HUDEP-2 (cell line): ENCODE measurements at regions not wholly inside any gene's neighbourhood (a gene's known extent, or its start where the extent isn't known, plus 50 kb on each side); places are given as distances from the start of the nearest gene placed in this dataset.
"Not testable (repeated sequence)": the region's sequence is repeated elsewhere in the genome, so short reads cannot be mapped to it uniquely, and the experiment has no call there.

ENCODE experiments used
- DNase-seq, 76 experiments: peaks; one replicate each; lab custom pipeline; 2025; ENCODE audit not compliant: unreplicated experiment in 76 of 76; lab: John Stamatoyannopoulos, UW

DNA sequence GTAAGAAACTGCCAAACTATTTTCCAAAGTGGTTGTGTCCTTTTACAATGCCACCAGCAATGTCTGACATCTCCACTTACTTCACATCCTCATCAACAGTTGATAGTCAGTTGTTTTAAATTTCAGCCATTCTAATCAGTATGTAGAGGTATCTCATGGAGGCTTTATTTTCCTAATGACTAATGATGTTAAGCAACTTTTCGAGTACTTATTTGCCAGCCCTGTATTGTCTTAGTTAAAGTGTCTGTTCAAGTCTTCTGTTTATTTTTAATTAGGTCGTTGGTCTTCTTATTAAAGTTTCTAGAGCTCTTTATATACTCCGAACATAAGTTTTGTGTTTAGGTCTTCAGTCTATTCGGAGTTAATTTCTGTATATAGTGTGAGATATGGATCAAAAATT is 54.9 kb upstream of the NBPF12 start:
- not testable (repeated sequence) for DNase-seq

DNA sequence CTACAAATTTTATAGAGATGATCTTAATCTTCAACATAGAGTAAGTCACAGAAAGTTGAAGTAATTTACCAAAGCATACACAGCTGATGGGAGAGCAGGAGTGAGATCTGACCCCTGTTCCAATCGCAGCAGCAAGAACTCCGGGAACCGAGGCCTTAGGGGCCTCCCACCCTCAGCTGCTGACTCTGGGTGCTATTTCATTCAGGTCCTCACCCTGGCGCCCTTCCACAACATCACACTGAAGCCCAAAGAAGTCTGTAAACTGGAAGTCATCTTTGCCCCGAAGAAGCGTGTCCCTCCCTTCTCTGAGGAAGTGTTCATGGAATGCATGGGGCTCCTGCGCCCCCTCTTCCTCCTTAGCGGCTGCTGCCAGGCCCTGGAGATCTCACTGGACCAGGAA is 57.0 kb upstream of the NBPF12 start:
- DNase-seq, result not testable (repeated sequence)

DNA sequence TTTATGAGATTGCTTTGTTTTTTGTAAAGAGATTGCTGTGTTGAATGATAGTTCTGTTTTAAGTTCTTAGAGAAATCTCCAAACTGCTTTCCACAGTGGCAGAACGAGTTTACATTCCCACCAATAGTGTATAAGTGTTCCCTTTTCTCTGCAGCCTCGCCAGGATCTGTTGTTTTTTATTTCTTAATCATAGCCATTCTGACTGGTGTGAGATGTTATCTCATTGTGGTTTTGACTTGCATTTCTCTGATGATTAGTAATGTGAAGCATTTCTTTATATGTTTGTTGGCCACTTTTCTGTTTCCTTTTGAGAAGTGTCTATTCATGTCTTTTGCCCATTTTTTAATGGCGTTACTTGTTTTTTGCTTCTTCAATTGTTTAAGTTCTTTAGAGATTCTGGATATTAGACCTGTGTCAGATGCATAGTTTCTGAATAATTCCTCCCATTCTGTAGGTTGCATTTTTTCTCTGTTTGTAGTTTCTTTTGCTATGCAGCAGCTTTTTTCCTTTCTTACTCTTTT is 74.3 kb upstream of the NBPF12 start:
- DNase-seq, result not testable (repeated sequence)

DNA sequence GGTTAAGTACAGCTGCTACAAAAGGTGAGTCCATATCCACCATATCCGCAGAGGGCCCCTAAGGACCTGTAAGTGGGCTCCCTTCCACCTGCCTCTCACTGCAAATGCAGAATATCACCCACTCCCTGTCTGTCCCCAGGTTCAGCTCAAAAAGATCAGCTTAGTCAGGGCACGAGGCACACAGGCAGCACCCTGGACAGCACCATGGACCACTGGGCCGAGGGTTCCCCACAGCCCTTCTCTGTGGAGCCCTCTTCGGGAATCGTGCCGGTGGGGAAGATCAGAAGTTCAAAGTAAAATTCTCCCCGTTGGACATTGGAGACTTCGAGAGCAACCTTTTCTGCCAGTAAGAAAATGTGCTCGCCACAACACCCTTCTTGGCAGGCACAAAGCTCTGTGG is 85.0 kb upstream of the NBPF12 start:
- not testable (repeated sequence) for DNase-seq

DNA sequence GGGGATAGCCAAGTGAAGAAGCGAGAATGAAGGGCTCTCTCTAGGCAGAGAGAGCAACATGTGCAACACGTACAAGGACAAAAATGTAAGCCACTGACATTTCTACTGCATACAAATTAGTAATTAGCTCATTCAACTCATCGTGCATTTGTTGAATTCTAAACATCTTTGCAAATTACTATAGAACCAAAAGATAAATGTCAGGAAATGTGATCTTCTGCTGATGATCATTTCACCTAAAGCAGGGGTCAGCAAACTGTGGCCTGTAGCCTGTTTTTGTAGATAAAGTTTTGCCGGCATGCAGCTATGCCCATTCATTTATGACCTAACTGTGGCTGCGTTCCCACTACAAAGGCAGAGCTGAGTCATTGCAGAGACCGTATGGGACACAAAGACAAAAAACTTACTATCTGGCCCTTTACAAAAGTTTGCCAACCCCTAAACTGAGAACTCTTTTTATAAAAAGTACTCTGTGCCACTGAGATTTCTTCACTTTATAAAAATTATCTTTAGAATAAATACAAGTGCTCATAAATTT is 87.7 kb upstream of the NBPF12 start:
- DNase-seq, result not testable (repeated sequence)

DNA sequence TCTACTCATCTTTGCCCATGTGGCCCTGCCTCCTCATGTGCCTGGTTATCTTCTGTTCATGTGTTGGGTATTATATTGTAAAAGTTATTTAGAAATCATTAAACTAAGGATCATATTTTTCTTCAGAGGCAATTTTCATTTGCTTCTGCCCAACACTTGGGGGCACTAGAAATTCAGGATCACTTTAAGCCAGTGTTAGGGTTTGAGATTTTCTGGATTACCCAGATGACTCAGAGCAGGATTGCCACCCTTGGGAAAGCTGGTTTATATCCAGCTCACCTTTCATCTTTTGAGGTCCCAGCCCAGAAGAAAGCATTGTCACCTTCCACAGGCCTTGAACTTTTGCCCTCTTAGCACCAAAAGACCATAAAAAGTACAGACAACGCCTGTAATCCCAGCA is 99.4 kb upstream of the NBPF12 start:
- DNase-seq, result not testable (repeated sequence)

DNA sequence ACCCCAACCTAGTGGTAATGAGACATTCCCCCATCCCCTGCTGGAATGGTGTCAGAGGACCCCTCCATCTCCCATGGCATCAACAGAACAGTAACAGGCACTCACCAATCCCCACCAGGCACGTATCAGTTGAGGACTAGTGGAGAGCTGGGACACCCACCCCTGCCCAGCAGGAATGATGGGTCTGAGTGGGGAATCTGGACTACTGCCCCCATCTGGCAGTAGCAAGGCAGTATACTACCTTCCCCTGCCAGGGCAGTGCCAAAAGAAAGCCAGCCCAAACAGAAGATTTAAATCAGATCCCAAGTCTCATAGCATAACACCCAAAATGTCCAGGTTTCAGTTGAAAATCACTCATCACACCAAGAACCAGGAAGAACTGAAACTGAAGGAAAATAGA is 111.2 kb upstream of the NBPF12 start:
- DNase-seq, result not testable (repeated sequence)

DNA sequence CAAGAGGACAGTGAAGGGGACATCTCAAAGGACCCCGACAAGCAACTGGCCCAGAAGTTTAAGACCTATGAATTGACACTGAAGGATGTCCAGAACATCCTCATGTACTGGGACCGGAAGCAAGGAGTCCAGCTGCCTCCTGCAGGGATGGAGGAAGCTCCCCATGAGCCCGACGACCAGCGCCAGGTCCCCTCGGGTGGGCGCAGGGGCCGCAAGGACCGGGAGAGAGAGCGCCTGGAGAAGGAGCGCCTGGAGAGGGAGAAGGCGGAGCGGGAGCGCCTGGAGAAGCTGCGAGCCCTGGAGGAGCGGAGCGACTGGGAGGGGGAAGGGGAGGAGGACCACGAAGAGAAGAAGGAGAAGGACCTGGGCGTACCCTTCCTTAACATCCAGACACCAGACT is 143.9 kb upstream of the NBPF12 start:
- DNase-seq, result not testable (repeated sequence)

DNA sequence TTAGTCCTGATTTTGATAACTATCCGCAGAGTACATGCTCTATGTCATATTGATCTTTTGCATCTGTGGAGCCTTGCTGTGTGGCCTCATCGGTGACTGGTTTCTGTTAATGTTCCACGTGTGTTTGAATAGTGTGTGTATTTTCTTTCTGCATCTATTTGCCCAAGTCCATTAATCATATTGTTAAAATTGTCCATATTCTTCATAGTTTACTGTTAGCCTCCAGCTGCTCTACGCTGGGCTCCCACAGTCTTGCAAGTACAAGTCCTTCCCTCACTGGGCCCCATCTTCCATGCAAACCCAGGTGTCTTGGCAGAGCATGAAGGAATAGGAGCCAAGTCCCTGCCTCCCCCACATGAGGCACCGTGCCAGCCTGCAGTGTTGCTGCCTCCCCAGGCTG is 145.4 kb upstream of the NBPF12 start:
- not testable (repeated sequence) for DNase-seq

DNA sequence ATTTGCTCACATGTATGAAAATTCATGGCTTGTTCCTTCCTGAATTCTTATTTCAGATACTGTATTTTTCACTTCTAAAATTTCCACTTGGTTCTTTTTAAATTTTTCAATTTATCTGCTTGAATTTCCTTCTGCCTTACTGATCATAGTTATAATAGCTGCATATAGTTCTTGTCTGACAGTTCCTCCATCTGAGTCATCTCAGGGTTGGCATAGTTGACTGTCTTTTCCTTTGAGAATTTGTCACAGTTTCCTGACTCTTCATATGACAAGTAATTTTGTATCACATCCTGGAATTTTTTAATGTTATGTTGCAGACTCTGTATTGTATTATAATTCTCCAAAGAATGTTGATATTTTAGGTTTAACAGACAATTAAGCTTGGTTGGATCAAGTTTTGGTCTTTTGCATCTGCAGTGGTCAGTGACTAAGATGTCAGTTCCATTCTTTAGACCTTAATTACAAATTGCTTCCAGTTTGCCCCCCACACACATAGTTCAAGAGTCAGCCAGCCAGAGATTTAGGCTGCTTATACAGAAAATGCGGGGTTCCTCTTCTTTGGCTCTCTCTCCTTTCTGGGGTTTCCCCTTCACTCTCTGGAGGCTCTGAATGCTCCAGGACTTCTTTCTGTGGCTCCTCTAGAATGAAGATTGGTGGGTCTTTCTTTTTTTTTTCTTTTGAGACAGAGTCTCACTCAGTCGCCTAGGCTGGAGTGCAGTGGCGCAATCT is 153.7 kb upstream of the NBPF12 start:
- not testable (repeated sequence) for DNase-seq

DNA sequence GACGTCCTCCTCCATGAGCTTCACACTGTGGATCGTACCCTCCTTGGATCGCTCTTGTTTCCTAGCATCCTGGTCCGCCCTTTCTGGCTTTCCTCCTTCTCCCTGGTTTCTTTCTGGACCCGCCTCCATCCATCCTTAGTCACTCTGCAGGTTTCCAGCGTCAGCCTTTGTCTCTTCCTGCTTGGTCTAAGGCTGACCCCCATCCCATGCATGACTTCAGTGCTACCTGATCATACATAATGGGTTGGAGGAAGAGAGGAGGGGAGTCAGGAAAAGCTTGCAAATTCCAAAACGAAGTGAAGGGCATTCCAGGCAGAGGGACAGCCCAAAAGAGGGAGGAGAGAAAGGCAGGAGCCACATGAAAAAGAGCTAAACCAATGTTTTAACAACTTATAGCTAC is 156.9 kb upstream of the NBPF12 start:
- DNase-seq, result not testable (repeated sequence)

DNA sequence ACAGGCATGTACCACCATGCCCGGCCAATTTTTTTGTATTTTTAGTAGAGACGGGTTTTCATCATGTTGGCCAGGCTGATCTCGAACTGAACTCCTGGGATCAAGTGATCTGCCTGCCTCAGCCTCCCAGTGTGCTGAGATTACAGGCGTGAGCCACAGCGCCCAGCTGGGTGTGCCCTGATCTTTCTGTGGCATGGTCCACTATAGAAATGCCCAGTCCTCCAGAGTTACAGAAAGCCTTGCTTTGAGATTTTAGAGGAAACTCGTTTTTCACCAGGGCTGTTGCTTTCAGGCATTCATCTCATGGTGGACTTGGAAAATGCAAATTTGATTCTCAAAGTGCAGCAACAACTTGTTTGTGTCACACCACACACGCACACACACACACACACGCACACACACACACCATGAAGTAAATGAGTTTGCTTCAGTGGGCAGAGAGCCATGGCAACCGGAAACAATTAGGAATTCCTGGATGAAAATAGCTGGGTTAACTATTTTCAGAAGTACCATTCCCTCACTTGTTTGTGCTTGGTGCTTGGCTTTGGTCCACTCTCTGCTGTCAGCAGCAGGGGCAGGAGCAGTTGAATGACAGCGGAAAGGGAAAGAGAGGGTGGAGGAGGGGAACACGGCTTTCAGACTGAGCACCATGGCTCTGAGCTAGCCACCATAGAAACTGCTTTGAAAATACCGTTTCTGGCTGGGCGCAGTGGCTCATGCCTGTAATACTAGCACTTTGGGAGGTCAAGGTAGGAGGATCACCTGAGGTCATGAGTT is 160.1 kb upstream of the NBPF12 start:
- DNase-seq, result not testable (repeated sequence)

DNA sequence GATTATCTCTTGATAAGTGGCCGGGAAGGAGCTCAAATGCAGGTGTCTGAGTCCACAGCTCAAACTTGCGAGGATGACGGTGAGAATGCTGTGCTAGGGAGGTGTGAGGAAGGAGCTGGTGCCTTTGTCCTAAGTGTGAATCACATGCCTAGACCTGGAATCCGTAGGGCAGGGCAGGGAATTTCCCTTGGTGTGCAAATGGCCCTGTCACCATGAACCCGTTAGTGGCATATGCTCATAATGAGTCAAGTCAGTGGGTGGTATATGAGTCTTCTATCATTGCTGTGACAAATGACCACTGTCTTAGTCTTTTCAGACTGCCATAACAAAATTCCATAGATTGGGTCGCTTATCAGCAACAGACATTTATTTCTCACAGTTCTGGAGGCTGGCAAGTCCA is 163.1 kb upstream of the NBPF12 start:
- not testable (repeated sequence) for DNase-seq

DNA sequence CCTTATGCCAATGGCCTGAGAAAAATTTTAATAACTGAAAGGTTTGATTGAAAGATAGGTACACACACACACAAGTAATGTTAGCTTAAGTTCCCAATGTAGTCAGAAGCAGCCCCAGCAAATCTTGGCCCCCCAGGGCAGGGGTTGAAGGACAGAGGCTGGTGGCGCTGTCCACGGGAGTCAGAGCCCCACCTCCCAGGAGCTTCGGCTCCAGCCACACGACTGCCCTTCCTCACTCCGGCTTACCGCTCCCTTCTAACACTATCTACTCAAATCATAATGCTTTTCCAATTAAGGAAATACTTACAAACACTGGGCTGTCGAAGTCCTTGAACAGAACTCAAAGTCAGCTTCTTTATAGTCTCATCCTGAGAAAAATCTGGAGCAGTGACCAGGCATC is 163.9 kb upstream of the NBPF12 start:
- DNase-seq, result not testable (repeated sequence)

DNA sequence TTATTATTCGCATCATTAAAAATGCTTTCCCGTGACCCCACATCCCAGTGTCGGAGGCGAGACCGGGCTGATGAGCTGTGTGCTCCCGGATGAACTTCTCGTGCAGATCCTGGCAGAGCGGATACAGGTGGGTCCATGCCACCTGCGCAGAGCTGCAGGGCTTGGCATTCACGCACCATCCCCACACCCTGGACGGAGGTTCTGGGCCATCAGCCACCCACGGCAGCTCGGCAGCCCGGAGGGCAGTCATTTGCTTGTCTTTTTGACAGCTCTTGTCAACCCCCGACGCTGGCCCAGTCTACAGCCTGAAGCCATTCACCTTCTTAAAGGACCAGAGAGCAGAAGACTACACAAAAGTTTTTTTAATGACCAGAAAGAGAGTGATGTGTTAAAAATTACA is 166.7 kb upstream of the NBPF12 start:
- not testable (repeated sequence) for DNase-seq

DNA sequence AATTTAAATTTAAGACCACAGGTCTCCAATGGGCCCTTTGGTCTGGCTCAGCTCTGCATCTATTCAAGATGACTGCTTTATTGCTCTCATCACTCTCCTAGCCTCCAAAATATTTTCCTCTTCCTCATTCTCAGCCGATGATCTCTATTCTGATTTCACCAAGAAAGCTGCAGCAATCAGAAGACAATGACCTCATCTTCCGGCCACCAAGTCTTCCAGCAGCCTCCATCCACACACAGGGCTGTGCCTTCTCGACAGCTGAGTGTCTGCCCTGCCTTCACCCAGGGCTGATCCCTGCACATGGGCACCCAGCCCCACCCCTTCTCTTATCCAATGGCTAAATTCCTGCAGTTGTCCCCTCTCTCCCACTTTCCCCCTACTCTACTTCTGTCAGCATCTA is 167.1 kb upstream of the NBPF12 start:
- DNase-seq, result not testable (repeated sequence)

DNA sequence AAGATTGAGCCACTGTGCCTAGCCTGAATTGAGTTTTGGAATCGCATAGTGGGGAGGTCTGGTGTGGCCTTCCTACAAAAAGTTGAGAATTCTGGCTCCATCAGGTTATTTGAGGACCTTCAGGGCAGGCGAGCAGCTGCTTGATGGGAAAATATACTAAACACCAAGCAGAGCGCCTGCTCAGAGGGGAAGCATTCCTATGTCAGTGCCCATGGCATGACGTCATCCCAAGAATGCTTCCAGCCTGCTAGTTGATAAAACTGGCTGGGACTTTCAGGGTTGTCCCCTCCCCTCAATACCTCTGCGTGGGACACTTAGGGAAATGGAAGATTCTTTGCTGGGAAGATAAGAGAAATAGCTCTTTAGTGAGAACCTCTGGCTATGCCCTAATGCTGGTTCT is 174.9 kb upstream of the NBPF12 start:
- DNase-seq, result not testable (repeated sequence)

DNA sequence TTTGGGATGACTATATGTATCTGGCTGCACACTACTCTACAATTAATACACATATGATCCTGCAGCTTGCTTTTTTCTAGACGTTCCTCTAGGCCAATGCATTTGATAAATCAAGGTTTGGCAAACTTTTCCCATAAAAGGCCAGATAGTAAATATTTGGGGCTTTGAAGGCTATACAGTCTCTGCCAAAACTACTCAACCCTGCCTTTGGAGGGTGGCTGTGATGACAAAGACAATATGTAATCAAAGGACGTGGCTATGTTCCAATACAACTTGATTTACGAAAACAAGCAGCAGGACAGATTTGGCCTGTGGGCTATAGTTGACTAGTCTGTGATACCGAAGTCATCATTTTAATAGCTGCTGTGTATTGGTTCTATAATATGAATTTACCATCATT is 181.3 kb upstream of the NBPF12 start:
- not testable (repeated sequence) for DNase-seq

DNA sequence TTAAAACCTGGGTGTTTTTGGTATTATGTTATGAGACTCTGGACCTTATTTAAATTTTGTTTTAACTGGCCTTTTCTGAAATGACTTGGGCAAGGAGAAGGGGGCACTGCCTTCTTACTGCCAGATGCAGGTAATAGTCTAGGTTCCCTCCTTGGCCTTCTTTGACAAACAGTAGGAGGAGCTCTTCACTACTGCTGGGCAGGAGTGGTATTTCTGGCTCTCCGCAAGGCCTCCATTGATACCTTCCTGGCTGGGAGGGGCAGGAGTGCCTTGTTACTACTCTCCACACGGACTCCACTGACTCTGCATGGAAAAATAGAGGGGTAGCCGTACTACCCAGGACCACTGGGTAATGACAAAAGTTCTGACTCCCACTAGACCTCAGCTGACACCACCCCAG is 189.4 kb upstream of the NBPF12 start:
- DNase-seq, result not testable (repeated sequence)

DNA sequence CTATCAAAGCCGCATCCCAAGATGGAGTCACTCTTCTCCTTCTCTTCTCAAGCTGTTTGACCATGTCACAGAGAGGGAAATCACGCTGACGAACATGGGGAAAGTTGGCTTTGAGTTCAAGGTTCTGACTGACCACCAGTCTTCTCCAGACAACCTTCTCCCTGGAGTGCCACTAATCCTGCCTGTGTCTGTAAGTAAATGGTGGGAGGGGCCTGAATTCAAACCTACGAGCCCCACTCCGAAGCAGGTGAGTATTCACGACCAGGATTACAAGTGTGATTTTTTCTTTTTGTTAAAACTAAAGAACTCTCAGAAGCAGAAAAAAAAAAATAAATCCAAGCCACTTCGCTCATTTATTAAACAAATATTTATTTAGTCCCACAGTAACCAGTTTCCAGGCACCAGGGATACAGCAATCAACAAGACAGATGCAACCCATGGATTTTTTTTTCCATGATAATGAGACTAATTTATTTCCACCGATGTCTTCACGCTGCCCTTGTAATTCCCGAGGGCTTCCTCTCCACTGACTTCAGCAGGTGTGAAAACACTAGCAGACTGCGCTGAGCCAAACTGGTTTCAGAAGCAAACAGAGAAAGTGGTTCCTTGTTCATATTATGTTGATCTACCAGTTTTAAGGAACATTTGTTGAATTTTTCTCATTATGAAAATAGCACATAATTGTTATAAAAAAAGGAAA is 206.0 kb upstream of the NBPF12 start:
- DNase-seq, result not testable (repeated sequence)
